ENCODE measurements at regions not wholly inside any gene's neighbourhood (a gene's known extent, or its start where the extent isn't known, plus 50 kb on each side); places are given as distances from the start of the nearest gene placed in this dataset.

DNA sequence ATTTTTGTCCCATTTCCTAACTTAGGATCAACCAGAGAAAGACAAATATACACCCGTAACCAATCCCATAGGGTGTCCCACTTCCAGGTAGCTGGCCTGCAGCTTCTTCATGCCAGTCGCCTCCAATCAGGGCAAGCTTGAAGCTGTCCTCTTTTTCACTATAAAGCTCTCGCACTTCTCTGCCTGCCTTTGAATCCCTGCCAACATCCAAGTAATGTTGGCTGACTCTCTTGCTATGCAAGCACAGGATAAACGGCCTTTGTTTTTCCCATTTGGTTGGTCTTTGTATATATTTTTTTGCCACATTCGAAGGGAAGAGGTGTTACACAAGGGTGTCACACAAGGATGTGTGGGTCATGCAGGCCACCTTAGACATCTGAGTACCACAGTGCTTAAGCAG, 388.8 kb downstream of the CBLN2 start (continued):
- TF ChIP-seq CEBPB (IDR thresholded peaks at IDR 0.05; ENCODE audit: low read depth): no peak
- no peak for TF ChIP-seq JUND (IDR thresholded peaks at IDR 0.05)
- no peak for TF ChIP-seq REST (IDR thresholded peaks at IDR 0.05; ENCODE audit: low read depth)
- TF ChIP-seq SP1 (IDR thresholded peaks at IDR 0.05; ENCODE audit: low read depth): no peak
- TF ChIP-seq CBX3 (IDR thresholded peaks at IDR 0.05; ENCODE audit: low read depth): no peak

GRCh38 chr18:72154926-72155325, 389.2 kb downstream of the CBLN2 start:
- H3K27ac ChIP-seq (ENCODE audit: low read depth, low read length): no peak overlapping the region
- BruUV-seq (replicated peaks): no TSS peak
- ChIA-PET POLR2A (no interaction called here), RAD21 (ENCODE audit: low non-redundant PET in 1 of 2, low total read pairs in 2 of 2, uncharacterized antibody in 2 of 2, unreplicated experiment in 2 of 2) (no interaction called here), CTCF (no interaction called here)
- H4K20me1 ChIP-seq (ENCODE audit: insufficient read depth): no peaks in the 10 kb centered on the region
- H3K9ac ChIP-seq (ENCODE audit: low read length): no peak overlapping the region
- TF ChIP-seq FOSL1 (IDR thresholded peaks at IDR 0.05; ENCODE audit: low read depth): no peak
- no peak for TF ChIP-seq SRF (IDR thresholded peaks at IDR 0.05; ENCODE audit: low read depth)
- no peak for TF ChIP-seq JUND (IDR thresholded peaks at IDR 0.05)
- TF ChIP-seq CBX3 (IDR thresholded peaks at IDR 0.05; ENCODE audit: low read depth): no peak
- TF ChIP-seq CEBPB (IDR thresholded peaks at IDR 0.05; ENCODE audit: low read depth): no peak
- TF ChIP-seq EZH2phosphoT487 (IDR thresholded peaks at IDR 0.05; ENCODE audit: borderline replicate concordance): no peak
- no peak for TF ChIP-seq SP1 (IDR thresholded peaks at IDR 0.05; ENCODE audit: low read depth)
- intact Hi-C loops (cut with micrococcal nuclease): no loop called here
- H3K79me2 ChIP-seq (ENCODE audit: insufficient read depth, low read length): no peaks in the 10 kb centered on the region
- no peak overlapping the region for H3K4me3 ChIP-seq (replicated peaks in 1 of 2; ENCODE audit: low read depth in 1 of 2, low read length in 2 of 2)
- H3K4me2 ChIP-seq (ENCODE audit: low read length): no peak overlapping the region
- no peak overlapping the region for H2AFZ ChIP-seq (ENCODE audit: low read depth, low read length, poor library complexity, severe bottlenecking)
- no peak for ATAC-seq
- no peaks in the 10 kb centered on the region for H3K36me3 ChIP-seq (ENCODE audit: control insufficient read depth in 1 of 2, insufficient read depth in 2 of 2, low read length in 2 of 2)
- no peak for DNase-seq (ENCODE audit: low read depth, low spot score)
- H3K9me3 ChIP-seq (ENCODE audit: control insufficient read depth in 1 of 2, insufficient read depth in 1 of 2, low read depth in 1 of 2, low read length in 2 of 2): peaks cover 11 to 16% of the 10 kb centered on the region in 2 experiments; a peak in 3 of 4 replicates
- H3K9me2 ChIP-seq (ENCODE audit: insufficient read depth): no peaks in the 10 kb centered on the region
- H3K4me1 ChIP-seq (ENCODE audit: control insufficient read depth in 1 of 2, insufficient read depth in 2 of 2, low read length in 2 of 2): no peaks in the 10 kb centered on the region
- no peaks in the 10 kb centered on the region for H3K27me3 ChIP-seq (ENCODE audit: insufficient read depth, low read length)

Measured in HCT116 (cell line).